Forelimb muscle (tissue), 1 donor: ENCODE measurements at regions not wholly inside any gene's neighbourhood (a gene's known extent, or its start where the extent isn't known, plus 50 kb on each side); places are given as distances from the start of the nearest gene placed in this dataset.
"Not testable (repeated sequence)": the region's sequence is repeated elsewhere in the genome, so short reads cannot be mapped to it uniquely, and the experiment has no call there.

ENCODE experiments used
- DNase-seq: peaks from one replicate; pipeline ENCODE4 v3.0.0-alpha.2; 2013; ENCODE audit warnings: low read depth

- no peak for DNase-seq
Measured at GRCh38 chrX:130467936-130468335, 66.1 kb downstream of the RBMX2 start.

- DNase-seq, result peak; percentile 4
Measured at GRCh38 chrX:130468395-130468923, 66.7 kb downstream of the RBMX2 start.

- no peak for DNase-seq
Measured at GRCh38 chrX:130482871-130483270, 81.1 kb downstream of the RBMX2 start.

- DNase-seq, result no peak
Measured at GRCh38 chrX:130485870-130486269, 84.1 kb downstream of the RBMX2 start.

GRCh38 chrX:130495502-130495901, 93.7 kb downstream of the RBMX2 start:
- DNase-seq, result not testable (repeated sequence)

GRCh38 chrX:130497531-130497930, 95.7 kb downstream of the RBMX2 start:
- DNase-seq, result no peak

GRCh38 chrX:130498653-130499274, 97.0 kb downstream of the RBMX2 start:
- no peak for DNase-seq

- DNase-seq, result no peak
Measured at GRCh38 chrX:130502016-130502570, 100.3 kb downstream of the RBMX2 start.

GRCh38 chrX:130504019-130504418, 102.2 kb downstream of the RBMX2 start:
- no peak for DNase-seq

- DNase-seq, result no peak
Measured at GRCh38 chrX:130507015-130507414, 105.2 kb downstream of the RBMX2 start.

- not testable (repeated sequence) for DNase-seq
Measured at GRCh38 chrX:130512534-130512933, 110.7 kb downstream of the RBMX2 start.

GRCh38 chrX:130516123-130516522, 114.3 kb downstream of the RBMX2 start:
- DNase-seq, result no peak

GRCh38 chrX:130523460-130524394, 121.9 kb downstream of the RBMX2 start:
- no peak for DNase-seq

- no peak for DNase-seq
Measured at GRCh38 chrX:130524476-130525194, 122.8 kb downstream of the RBMX2 start.

GRCh38 chrX:130529531-130529930, 127.7 kb downstream of the RBMX2 start:
- no peak for DNase-seq

- no peak for DNase-seq
Measured at GRCh38 chrX:130531066-130531465, 129.3 kb downstream of the RBMX2 start.

GRCh38 chrX:130539721-130540321, 138.0 kb downstream of the RBMX2 start:
- no peak for DNase-seq

- DNase-seq, result no peak
Measured at GRCh38 chrX:130543603-130544325, 142.0 kb downstream of the RBMX2 start.

- DNase-seq, result no peak
Measured at GRCh38 chrX:130545796-130546195, 144.0 kb downstream of the RBMX2 start.

GRCh38 chrX:130549382-130549781, 147.6 kb downstream of the RBMX2 start:
- not testable (repeated sequence) for DNase-seq

GRCh38 chrX:130550351-130550750, 148.6 kb downstream of the RBMX2 start:
- DNase-seq, result no peak
